ENCODE measurements at regions not wholly inside any gene's neighbourhood (a gene's known extent, or its start where the extent isn't known, plus 50 kb on each side); places are given as distances from the start of the nearest gene placed in this dataset.

GRCh38 chr3:135806317-135806716 lies 159.2 kb upstream of the PPP2R3A start:
- no peak for DNase-seq

GRCh38 chr3:135807879-135808278 lies 157.6 kb upstream of the PPP2R3A start:
- DNase-seq = no peak

- DNase-seq = no peak
Measured at GRCh38 chr3:135809021-135809634, 156.4 kb upstream of the PPP2R3A start.

- DNase-seq = no peak
Measured at GRCh38 chr3:135811651-135812050, 153.9 kb upstream of the PPP2R3A start.

GRCh38 chr3:135812057-135812456 lies 153.5 kb upstream of the PPP2R3A start:
- DNase-seq = no peak

- DNase-seq = no peak
Measured at GRCh38 chr3:135834465-135834864, 131.1 kb upstream of the PPP2R3A start.

- DNase-seq = no peak
Measured at GRCh38 chr3:135837977-135838631, 127.4 kb upstream of the PPP2R3A start.

- DNase-seq = no peak
Measured at GRCh38 chr3:135840436-135840835, 125.1 kb upstream of the PPP2R3A start.

- no peak for DNase-seq
Measured at GRCh38 chr3:135844386-135844785, 121.1 kb upstream of the PPP2R3A start.

GRCh38 chr3:135848051-135848450 lies 117.5 kb upstream of the PPP2R3A start:
- no peak for DNase-seq

- DNase-seq = no peak
Measured at GRCh38 chr3:135849827-135850226, 115.7 kb upstream of the PPP2R3A start.

- no peak for DNase-seq
Measured at GRCh38 chr3:135851201-135852081, 114.1 kb upstream of the PPP2R3A start.

GRCh38 chr3:135853981-135854380 lies 111.5 kb upstream of the PPP2R3A start:
- no peak for DNase-seq

GRCh38 chr3:135860761-135861160 lies 104.8 kb upstream of the PPP2R3A start:
- DNase-seq = no peak

- DNase-seq = no peak
Measured at GRCh38 chr3:135862361-135862760, 103.2 kb upstream of the PPP2R3A start.

GRCh38 chr3:135864060-135864459 lies 101.5 kb upstream of the PPP2R3A start:
- DNase-seq = no peak

GRCh38 chr3:135865085-135865484 lies 100.4 kb upstream of the PPP2R3A start:
- no peak for DNase-seq

- DNase-seq = no peak
Measured at GRCh38 chr3:135865553-135865952, 100.0 kb upstream of the PPP2R3A start.

- DNase-seq = no peak
Measured at GRCh38 chr3:135867911-135868310, 97.6 kb upstream of the PPP2R3A start.

GRCh38 chr3:135868801-135869200 lies 96.7 kb upstream of the PPP2R3A start:
- no peak for DNase-seq

- DNase-seq = no peak
Measured at GRCh38 chr3:135869439-135870105, 96.0 kb upstream of the PPP2R3A start.

- no peak for DNase-seq
Measured at GRCh38 chr3:135871311-135871710, 94.2 kb upstream of the PPP2R3A start.

- DNase-seq = no peak
Measured at GRCh38 chr3:135874035-135874434, 91.5 kb upstream of the PPP2R3A start.
